SK-N-SH treated with all-trans-retinoic acid at 6 μM for 48 hours (cell line): ENCODE measurements at regions not wholly inside any gene's neighbourhood (a gene's known extent, or its start where the extent isn't known, plus 50 kb on each side); places are given as distances from the start of the nearest gene placed in this dataset.

Experiments used
- CSDC2 ChIP-seq: fragments of 250-450 bp; sonication (Bioruptor Pico); IDR thresholded peaks from 2 replicates; pipeline ENCODE4 v1.5.0; 2020; ENCODE audit warnings: mild to moderate bottlenecking, moderate library complexity
- CSRNP3 ChIP-seq: fragments of 250-450 bp; sonication (Bioruptor Pico); IDR thresholded peaks from 2 replicates; pipeline ENCODE4 v1.5.1; 2021; ENCODE audit warnings: mild to moderate bottlenecking, moderate library complexity
- RARB ChIP-seq: fragments of 250-450 bp; sonication (Bioruptor Pico); IDR thresholded peaks from 2 replicates; pipeline ENCODE4 v1.8.0; 2021; ENCODE audit warnings: mild to moderate bottlenecking, moderate library complexity
- ZNF565 ChIP-seq: fragments of 450-650 bp; formaldehyde crosslinking; conservative IDR thresholded peaks from 2 replicates; pipeline ENCODE4 v1.5.0; 2020; ENCODE audit warnings: low read depth, mild to moderate bottlenecking, moderate library complexity

- TF ChIP-seq ZNF565 (CRISPR knock-in tag) (no peak), RARB (no peak), CSDC2 (CRISPR knock-in tag) (no peak), CSRNP3 (no peak)
These were observed 57.1 kb upstream of the PDSS1 start for GRCh38 chr10:26640391-26640790.
